GM12873 (cell line): ENCODE measurements at regions not wholly inside any gene's neighbourhood (a gene's known extent, or its start where the extent isn't known, plus 50 kb on each side); places are given as distances from the start of the nearest gene placed in this dataset.

Experiments used
- CTCF ChIP-seq: IDR thresholded peaks from 2 replicates; pipeline ENCODE4 v1.5.1; 2012; ENCODE audit warnings: low read depth, mild to moderate bottlenecking, moderate library complexity, low read length, control low read depth; ENCODE audit not compliant: insufficient read depth; ENCODE audit errors: missing control alignments

DNA sequence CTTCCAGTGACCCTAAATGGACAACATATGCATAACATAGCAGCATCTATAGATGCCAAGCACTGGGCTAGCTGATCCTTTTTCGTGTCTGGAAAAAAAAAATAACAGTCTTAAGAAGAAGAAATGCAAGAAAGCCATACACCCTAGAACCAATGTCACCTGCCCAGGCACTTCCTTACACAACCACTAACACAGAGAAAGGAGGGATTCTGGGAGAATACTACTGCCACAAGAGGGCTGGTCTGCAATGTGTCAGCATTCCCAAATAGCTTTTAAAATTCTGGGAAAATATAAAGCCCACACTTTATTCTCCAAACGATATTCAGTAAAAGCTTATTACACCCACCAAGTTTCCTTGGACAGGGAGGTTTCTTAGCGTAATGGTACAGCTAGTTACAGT is 271.2 kb downstream of the TBL1XR1 start:
- TF ChIP-seq CTCF: no peak

DNA sequence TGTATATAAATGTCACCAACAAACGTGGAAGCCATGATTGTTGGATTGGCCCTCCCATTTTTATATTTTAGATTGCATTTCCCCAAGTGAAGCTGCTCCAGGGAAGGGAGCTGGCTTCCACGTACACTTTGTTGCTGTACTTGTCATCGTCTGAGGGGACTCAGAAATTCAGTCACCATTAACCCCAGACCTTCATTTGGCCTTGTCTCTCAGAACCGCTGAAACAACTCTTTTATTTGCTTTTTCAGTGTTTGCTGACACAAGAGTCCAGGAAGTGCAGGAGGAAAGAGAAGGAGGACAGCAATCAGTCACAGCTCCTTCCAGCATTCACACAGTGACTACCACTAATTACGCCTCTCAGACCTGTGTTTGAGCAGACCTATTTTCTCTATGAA is 276.5 kb downstream of the TBL1XR1 start:
- no peak for TF ChIP-seq CTCF

DNA sequence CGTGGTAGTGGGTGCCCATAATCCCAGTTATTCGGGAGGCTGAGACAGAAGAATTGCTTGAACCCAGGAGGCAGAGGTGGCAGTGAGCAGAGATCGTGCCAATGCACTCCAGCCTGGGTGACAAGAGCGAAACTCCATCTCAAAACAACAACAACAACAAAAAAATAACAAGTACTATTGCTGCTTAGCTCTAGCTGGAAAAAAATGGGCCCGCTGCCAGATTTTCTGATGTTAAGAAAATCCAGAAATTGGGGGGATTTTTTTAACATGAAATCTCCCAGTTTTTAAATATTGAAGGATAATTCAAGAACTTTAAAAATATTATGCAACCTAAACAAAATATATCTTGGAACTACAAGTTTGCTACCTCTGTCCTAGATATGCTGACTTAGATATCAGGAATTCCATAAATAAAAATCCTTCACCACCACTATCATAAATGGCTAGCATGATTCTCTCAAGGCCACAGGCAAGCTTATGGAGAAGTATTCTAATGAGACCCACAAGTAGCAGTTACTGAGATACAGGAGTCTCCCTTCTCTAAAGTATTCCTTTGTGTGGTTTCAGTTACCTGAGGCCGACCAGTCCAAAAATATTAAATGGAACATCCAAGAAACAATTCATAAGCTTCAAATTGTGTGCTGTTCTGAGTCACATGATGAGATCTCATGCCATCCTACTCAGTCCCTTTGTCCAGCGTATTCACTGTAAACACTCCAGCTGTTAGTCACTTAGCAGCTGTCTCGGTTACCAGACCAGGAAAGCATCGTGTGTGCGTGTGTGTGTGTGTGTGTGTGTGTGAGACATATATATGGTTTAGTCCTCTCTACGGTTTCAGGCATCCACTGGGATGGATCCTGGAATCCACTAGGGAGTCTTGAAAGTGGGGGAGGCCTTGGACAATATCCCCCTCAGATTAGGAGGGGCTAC is 277.2 kb downstream of the TBL1XR1 start:
- no peak for TF ChIP-seq CTCF

- TF ChIP-seq CTCF: no peak
Measured at GRCh38 chr3:176916777-176917176, 280.5 kb downstream of the TBL1XR1 start.

DNA sequence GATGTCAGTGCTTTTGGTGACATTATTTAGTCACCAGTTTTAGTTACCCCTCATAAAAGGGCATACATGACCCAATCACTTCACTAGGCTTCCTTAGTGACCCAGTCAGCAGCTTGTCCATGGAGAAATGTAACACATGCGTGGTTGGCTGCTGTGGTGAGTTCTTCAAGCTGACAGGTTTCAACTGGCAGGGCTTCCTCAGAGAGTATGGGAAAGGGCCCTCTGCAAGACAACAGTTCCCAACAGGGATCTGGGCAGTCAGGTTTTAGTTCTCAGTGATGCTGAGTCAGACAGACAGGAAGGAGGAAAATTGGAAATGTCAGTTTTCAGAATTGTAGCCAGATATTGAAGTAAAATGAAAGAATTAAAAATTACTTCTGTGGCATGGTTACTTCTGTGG is 282.5 kb downstream of the TBL1XR1 start:
- TF ChIP-seq CTCF: no peak

GRCh38 chr3:176911579-176911978 is 285.7 kb downstream of the TBL1XR1 start:
- TF ChIP-seq CTCF: no peak

GRCh38 chr3:176909044-176909443 is 288.2 kb downstream of the TBL1XR1 start:
- no peak for TF ChIP-seq CTCF
